H1 (cell line): ENCODE measurements at regions not wholly inside any gene's neighbourhood (a gene's known extent, or its start where the extent isn't known, plus 50 kb on each side); places are given as distances from the start of the nearest gene placed in this dataset.
A peak's percentile ranks its signal among the peaks of the same experiment; 100 is the strongest.

ENCODE experiments used
- E2F6 ChIP-seq: IDR thresholded peaks from 2 replicates; pipeline ENCODE4 v1.6.1; 2012; ENCODE audit warnings: inconsistent platforms
- KDM4A ChIP-seq: IDR thresholded peaks from one replicate; pipeline ENCODE4 v1.7.1; 2012; ENCODE audit warnings: low read depth, mild to moderate bottlenecking, moderate library complexity, low read length, inconsistent platforms; ENCODE audit not compliant: severe bottlenecking
- TAF1 ChIP-seq: IDR thresholded peaks from 2 replicates; pipeline ENCODE4 v1.6.1; 2011; ENCODE audit warnings: mild to moderate bottlenecking, low read depth, low read length

GRCh38 chr4:1512738-1513660 lies 106.8 kb upstream of the NKX1-1 start (continued):
- TF ChIP-seq E2F6 (0 out of 2 replicates have a peak, but pooled peaks have one; percentile 11), KDM4A (peak; percentile 62), TAF1 (0 out of 2 replicates have a peak, but pooled peaks have one; percentile 37)
- TF ChIP-seq, all 59 proteins: peak for 8
